ENCODE measurements at regions not wholly inside any gene's neighbourhood (a gene's known extent, or its start where the extent isn't known, plus 50 kb on each side); places are given as distances from the start of the nearest gene placed in this dataset.

GRCh38 chr14:71585361-71585760, 346.9 kb upstream of the RGS6 start:
- DNase-seq (ENCODE audit: low spot score) (no peak), ATAC-seq (no peak)
- Mint-ChIP-seq H3K9me3 (no peaks in the 10 kb centered on the region), H3K4me3 (no peak overlapping the region), H3K36me3 (ENCODE audit: low read depth) (peaks cover 5% of the 10 kb centered on the region; the same call in 1 of the 3 replicates), H3K4me1 (peaks cover 39% of the 10 kb centered on the region), H3K27ac (no peak overlapping the region), H3K27me3 (ENCODE audit: insufficient read depth, low read depth, poor library complexity) (peaks cover 3% of the 10 kb centered on the region)
- H3K27me3 ChIP-seq (ENCODE audit: insufficient read depth), result no peaks in the 10 kb centered on the region
- no peak overlapping the region for H3K4me2 ChIP-seq
- peaks cover 23% of the 10 kb centered on the region for H3K4me1 ChIP-seq (ENCODE audit: insufficient read depth)
- no peak for TF ChIP-seq CREB1 (CRISPR knock-in tag; IDR thresholded peaks at IDR 0.05; ENCODE audit: low read depth)
- TF ChIP-seq, protein P1, sequence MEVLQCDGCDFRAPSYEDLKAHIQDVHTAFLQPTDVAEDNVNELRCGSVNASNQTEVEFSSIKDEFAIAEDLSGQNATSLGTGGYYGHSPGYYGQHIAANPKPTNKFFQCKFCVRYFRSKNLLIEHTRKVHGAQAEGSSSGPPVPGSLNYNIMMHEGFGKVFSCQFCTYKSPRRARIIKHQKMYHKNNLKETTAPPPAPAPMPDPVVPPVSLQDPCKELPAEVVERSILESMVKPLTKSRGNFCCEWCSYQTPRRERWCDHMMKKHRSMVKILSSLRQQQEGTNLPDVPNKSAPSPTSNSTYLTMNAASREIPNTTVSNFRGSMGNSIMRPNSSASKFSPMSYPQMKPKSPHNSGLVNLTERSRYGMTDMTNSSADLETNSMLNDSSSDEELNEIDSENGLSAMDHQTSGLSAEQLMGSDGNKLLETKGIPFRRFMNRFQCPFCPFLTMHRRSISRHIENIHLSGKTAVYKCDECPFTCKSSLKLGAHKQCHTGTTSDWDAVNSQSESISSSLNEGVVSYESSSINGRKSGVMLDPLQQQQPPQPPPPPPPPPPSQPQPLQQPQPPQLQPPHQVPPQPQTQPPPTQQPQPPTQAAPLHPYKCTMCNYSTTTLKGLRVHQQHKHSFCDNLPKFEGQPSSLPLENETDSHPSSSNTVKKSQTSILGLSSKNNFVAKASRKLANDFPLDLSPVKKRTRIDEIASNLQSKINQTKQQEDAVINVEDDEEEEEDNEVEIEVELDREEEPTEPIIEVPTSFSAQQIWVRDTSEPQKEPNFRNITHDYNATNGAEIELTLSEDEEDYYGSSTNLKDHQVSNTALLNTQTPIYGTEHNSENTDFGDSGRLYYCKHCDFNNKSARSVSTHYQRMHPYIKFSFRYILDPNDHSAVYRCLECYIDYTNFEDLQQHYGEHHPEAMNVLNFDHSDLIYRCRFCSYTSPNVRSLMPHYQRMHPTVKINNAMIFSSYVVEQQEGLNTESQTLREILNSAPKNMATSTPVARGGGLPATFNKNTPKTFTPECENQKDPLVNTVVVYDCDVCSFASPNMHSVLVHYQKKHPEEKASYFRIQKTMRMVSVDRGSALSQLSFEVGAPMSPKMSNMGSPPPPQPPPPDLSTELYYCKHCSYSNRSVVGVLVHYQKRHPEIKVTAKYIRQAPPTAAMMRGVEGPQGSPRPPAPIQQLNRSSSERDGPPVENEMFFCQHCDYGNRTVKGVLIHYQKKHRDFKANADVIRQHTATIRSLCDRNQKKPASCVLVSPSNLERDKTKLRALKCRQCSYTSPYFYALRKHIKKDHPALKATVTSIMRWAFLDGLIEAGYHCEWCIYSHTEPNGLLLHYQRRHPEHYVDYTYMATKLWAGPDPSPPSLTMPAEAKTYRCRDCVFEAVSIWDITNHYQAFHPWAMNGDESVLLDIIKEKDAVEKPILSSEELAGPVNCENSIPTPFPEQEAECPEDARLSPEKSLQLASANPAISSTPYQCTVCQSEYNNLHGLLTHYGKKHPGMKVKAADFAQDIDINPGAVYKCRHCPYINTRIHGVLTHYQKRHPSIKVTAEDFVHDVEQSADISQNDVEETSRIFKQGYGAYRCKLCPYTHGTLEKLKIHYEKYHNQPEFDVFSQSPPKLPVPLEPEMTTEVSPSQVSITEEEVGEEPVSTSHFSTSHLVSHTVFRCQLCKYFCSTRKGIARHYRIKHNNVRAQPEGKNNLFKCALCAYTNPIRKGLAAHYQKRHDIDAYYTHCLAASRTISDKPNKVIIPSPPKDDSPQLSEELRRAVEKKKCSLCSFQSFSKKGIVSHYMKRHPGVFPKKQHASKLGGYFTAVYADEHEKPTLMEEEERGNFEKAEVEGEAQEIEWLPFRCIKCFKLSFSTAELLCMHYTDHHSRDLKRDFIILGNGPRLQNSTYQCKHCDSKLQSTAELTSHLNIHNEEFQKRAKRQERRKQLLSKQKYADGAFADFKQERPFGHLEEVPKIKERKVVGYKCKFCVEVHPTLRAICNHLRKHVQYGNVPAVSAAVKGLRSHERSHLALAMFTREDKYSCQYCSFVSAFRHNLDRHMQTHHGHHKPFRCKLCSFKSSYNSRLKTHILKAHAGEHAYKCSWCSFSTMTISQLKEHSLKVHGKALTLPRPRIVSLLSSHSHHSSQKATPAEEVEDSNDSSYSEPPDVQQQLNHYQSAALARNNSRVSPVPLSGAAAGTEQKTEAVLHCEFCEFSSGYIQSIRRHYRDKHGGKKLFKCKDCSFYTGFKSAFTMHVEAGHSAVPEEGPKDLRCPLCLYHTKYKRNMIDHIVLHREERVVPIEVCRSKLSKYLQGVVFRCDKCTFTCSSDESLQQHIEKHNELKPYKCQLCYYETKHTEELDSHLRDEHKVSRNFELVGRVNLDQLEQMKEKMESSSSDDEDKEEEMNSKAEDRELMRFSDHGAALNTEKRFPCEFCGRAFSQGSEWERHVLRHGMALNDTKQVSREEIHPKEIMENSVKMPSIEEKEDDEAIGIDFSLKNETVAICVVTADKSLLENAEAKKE (CRISPR knock-in tag; IDR thresholded peaks at IDR 0.05), result no peak
- TF ChIP-seq, protein P2, sequence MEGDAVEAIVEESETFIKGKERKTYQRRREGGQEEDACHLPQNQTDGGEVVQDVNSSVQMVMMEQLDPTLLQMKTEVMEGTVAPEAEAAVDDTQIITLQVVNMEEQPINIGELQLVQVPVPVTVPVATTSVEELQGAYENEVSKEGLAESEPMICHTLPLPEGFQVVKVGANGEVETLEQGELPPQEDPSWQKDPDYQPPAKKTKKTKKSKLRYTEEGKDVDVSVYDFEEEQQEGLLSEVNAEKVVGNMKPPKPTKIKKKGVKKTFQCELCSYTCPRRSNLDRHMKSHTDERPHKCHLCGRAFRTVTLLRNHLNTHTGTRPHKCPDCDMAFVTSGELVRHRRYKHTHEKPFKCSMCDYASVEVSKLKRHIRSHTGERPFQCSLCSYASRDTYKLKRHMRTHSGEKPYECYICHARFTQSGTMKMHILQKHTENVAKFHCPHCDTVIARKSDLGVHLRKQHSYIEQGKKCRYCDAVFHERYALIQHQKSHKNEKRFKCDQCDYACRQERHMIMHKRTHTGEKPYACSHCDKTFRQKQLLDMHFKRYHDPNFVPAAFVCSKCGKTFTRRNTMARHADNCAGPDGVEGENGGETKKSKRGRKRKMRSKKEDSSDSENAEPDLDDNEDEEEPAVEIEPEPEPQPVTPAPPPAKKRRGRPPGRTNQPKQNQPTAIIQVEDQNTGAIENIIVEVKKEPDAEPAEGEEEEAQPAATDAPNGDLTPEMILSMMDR (conservative IDR thresholded peaks at IDR 0.05; ENCODE audit: low read depth in 2 of 2), result no peak
- no peak for TF ChIP-seq JUNB (IDR thresholded peaks at IDR 0.05; ENCODE audit: unreplicated experiment)
- TF ChIP-seq EZH2phosphoT487 (IDR thresholded peaks at IDR 0.05; ENCODE audit: unreplicated experiment), result no peak
- TF ChIP-seq EZH2 (IDR thresholded peaks at IDR 0.05; ENCODE audit: low read depth, unreplicated experiment), result no peak
- no peak for TF ChIP-seq POLR2AphosphoS5 (IDR thresholded peaks at IDR 0.05; ENCODE audit: low read depth)
- TF ChIP-seq, protein P3, sequence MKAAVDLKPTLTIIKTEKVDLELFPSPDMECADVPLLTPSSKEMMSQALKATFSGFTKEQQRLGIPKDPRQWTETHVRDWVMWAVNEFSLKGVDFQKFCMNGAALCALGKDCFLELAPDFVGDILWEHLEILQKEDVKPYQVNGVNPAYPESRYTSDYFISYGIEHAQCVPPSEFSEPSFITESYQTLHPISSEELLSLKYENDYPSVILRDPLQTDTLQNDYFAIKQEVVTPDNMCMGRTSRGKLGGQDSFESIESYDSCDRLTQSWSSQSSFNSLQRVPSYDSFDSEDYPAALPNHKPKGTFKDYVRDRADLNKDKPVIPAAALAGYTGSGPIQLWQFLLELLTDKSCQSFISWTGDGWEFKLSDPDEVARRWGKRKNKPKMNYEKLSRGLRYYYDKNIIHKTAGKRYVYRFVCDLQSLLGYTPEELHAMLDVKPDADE (IDR thresholded peaks at IDR 0.05), result no peak
- TF ChIP-seq NANOG (IDR thresholded peaks at IDR 0.05; ENCODE audit: borderline replicate concordance), result no peak
- no peak for TF ChIP-seq ZNF331 (CRISPR knock-in tag; IDR thresholded peaks at IDR 0.05; ENCODE audit: low read depth)
- TF ChIP-seq STAT1 (IDR thresholded peaks at IDR 0.05; ENCODE audit: unreplicated experiment), result no peak
- TF ChIP-seq, protein P4, sequence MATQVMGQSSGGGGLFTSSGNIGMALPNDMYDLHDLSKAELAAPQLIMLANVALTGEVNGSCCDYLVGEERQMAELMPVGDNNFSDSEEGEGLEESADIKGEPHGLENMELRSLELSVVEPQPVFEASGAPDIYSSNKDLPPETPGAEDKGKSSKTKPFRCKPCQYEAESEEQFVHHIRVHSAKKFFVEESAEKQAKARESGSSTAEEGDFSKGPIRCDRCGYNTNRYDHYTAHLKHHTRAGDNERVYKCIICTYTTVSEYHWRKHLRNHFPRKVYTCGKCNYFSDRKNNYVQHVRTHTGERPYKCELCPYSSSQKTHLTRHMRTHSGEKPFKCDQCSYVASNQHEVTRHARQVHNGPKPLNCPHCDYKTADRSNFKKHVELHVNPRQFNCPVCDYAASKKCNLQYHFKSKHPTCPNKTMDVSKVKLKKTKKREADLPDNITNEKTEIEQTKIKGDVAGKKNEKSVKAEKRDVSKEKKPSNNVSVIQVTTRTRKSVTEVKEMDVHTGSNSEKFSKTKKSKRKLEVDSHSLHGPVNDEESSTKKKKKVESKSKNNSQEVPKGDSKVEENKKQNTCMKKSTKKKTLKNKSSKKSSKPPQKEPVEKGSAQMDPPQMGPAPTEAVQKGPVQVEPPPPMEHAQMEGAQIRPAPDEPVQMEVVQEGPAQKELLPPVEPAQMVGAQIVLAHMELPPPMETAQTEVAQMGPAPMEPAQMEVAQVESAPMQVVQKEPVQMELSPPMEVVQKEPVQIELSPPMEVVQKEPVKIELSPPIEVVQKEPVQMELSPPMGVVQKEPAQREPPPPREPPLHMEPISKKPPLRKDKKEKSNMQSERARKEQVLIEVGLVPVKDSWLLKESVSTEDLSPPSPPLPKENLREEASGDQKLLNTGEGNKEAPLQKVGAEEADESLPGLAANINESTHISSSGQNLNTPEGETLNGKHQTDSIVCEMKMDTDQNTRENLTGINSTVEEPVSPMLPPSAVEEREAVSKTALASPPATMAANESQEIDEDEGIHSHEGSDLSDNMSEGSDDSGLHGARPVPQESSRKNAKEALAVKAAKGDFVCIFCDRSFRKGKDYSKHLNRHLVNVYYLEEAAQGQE (IDR thresholded peaks at IDR 0.05; ENCODE audit: unreplicated experiment), result no peak
- TF ChIP-seq ZNF114 (CRISPR knock-in tag; IDR thresholded peaks at IDR 0.05), result no peak
- no peak overlapping the region for H3K4me3 ChIP-seq
- no peaks in the 10 kb centered on the region for H3K36me3 ChIP-seq (ENCODE audit: insufficient read depth)
- no peaks in the 10 kb centered on the region for H3K79me2 ChIP-seq (replicated peaks; ENCODE audit: insufficient read depth)
- H2AFZ ChIP-seq, result no peak overlapping the region
- no peaks in the 10 kb centered on the region for H3K9me2 ChIP-seq (ENCODE audit: insufficient read depth)
- H3F3A ChIP-seq (replicated peaks; ENCODE audit: low read depth), result no peaks in the 10 kb centered on the region
- no peaks in the 10 kb centered on the region for H4K20me1 ChIP-seq (replicated peaks; ENCODE audit: insufficient read depth)
- H3K27ac ChIP-seq (ENCODE audit: low read depth), result no peak overlapping the region

All from GM23338 (cell line).